ENCODE measurements at regions not wholly inside any gene's neighbourhood (a gene's known extent, or its start where the extent isn't known, plus 50 kb on each side); places are given as distances from the start of the nearest gene placed in this dataset.
"Not testable (repeated sequence)": the region's sequence is repeated elsewhere in the genome, so short reads cannot be mapped to it uniquely, and the experiment has no call there.

- BruUV-seq (replicated peaks) = no TSS peak
- H3K27me3 ChIP-seq (ENCODE audit: insufficient read depth, low read length) = no peaks in the 10 kb centered on the region
- no peak overlapping the region for H3K4me3 ChIP-seq (replicated peaks in 1 of 2; ENCODE audit: low read depth in 1 of 2, low read length in 2 of 2)
- ChIA-PET POLR2A (no interaction called here), CTCF (no interaction called here), RAD21 (ENCODE audit: low non-redundant PET in 1 of 2, low total read pairs in 2 of 2, uncharacterized antibody in 2 of 2, unreplicated experiment in 2 of 2) (no interaction called here)
- ATAC-seq (no peak), DNase-seq (ENCODE audit: low read depth, low spot score) (no peak)
- intact Hi-C loops (cut with micrococcal nuclease) = no loop called here
- no peaks in the 10 kb centered on the region for H3K36me3 ChIP-seq (ENCODE audit: control insufficient read depth in 1 of 2, insufficient read depth in 2 of 2, low read length in 2 of 2)
- no peak for TF ChIP-seq YY1 (IDR thresholded peaks at IDR 0.05; ENCODE audit: extremely low read depth, insufficient replicate concordance, low read depth, low read length)
- H2AFZ ChIP-seq (ENCODE audit: low read depth, low read length, poor library complexity, severe bottlenecking) = no peak overlapping the region
- H3K79me2 ChIP-seq (ENCODE audit: insufficient read depth, low read length) = no peaks in the 10 kb centered on the region
- H3K4me2 ChIP-seq (ENCODE audit: low read length) = no peak overlapping the region
- no peaks in the 10 kb centered on the region for H4K20me1 ChIP-seq (ENCODE audit: insufficient read depth)
- H3K27ac ChIP-seq (ENCODE audit: low read depth, low read length) = no peak overlapping the region
- no peak overlapping the region for H3K9ac ChIP-seq (ENCODE audit: low read length)
- H3K9me3 ChIP-seq (ENCODE audit: control insufficient read depth in 1 of 2, insufficient read depth in 1 of 2, low read depth in 1 of 2, low read length in 2 of 2) = no peaks in the 10 kb centered on the region
- H3K4me1 ChIP-seq (ENCODE audit: control insufficient read depth in 1 of 2, insufficient read depth in 2 of 2, low read length in 2 of 2) = no peaks in the 10 kb centered on the region
- no peaks in the 10 kb centered on the region; the same call in 1 of the 2 replicates for H3K9me2 ChIP-seq (ENCODE audit: insufficient read depth)
Observed at GRCh38 chr5:104859437-104859836, 1296.8 kb upstream of the NUDT12 start.

GRCh38 chr5:104852099-104852498 is 1289.5 kb upstream of the NUDT12 start:
- H3K27me3 ChIP-seq (ENCODE audit: insufficient read depth, low read length); H2AFZ ChIP-seq (ENCODE audit: low read depth, low read length, poor library complexity, severe bottlenecking); H3K79me2 ChIP-seq (ENCODE audit: insufficient read depth, low read length); CTCF ChIA-PET; H3K36me3 ChIP-seq (ENCODE audit: control insufficient read depth in 1 of 2, insufficient read depth in 2 of 2, low read length in 2 of 2); H3K4me1 ChIP-seq (ENCODE audit: control insufficient read depth in 1 of 2, insufficient read depth in 2 of 2, low read length in 2 of 2); RAD21 ChIA-PET (ENCODE audit: low non-redundant PET in 1 of 2, low total read pairs in 2 of 2, uncharacterized antibody in 2 of 2, unreplicated experiment in 2 of 2); H3K9me2 ChIP-seq (ENCODE audit: insufficient read depth); H3K4me3 ChIP-seq (replicated peaks in 1 of 2; ENCODE audit: low read depth in 1 of 2, low read length in 2 of 2); ATAC-seq; H3K9ac ChIP-seq (ENCODE audit: low read length); BruUV-seq (replicated peaks); H4K20me1 ChIP-seq (ENCODE audit: insufficient read depth); H3K4me2 ChIP-seq (ENCODE audit: low read length); intact Hi-C loops (cut with micrococcal nuclease); H3K27ac ChIP-seq (ENCODE audit: low read depth, low read length); DNase-seq (ENCODE audit: low read depth, low spot score); POLR2A ChIA-PET; H3K9me3 ChIP-seq (ENCODE audit: control insufficient read depth in 1 of 2, insufficient read depth in 1 of 2, low read depth in 1 of 2, low read length in 2 of 2): not testable (repeated sequence)

- Histone ChIP-seq H3K9me2 (ENCODE audit: insufficient read depth) (no peaks in the 10 kb centered on the region), H3K4me1 (ENCODE audit: control insufficient read depth in 1 of 2, insufficient read depth in 2 of 2, low read length in 2 of 2) (no peaks in the 10 kb centered on the region), H2AFZ (ENCODE audit: low read depth, low read length, poor library complexity, severe bottlenecking) (no peak overlapping the region), H3K4me2 (ENCODE audit: low read length) (no peak overlapping the region), H4K20me1 (ENCODE audit: insufficient read depth) (no peaks in the 10 kb centered on the region), H3K27ac (ENCODE audit: low read depth, low read length) (no peak overlapping the region), H3K79me2 (ENCODE audit: insufficient read depth, low read length) (no peaks in the 10 kb centered on the region), H3K9me3 (ENCODE audit: control insufficient read depth in 1 of 2, insufficient read depth in 1 of 2, low read depth in 1 of 2, low read length in 2 of 2) (no peaks in the 10 kb centered on the region), H3K36me3 (ENCODE audit: control insufficient read depth in 1 of 2, insufficient read depth in 2 of 2, low read length in 2 of 2) (no peaks in the 10 kb centered on the region), H3K27me3 (ENCODE audit: insufficient read depth, low read length) (no peaks in the 10 kb centered on the region), H3K4me3 (replicated peaks in 1 of 2; ENCODE audit: low read depth in 1 of 2, low read length in 2 of 2) (no peak overlapping the region), H3K9ac (ENCODE audit: low read length) (no peak overlapping the region)
- intact Hi-C loops (cut with micrococcal nuclease) = no loop called here
- TF ChIP-seq JUND (IDR thresholded peaks at IDR 0.05) (no peak), SRF (IDR thresholded peaks at IDR 0.05; ENCODE audit: low read depth) (no peak)
- DNase-seq (ENCODE audit: low read depth, low spot score) (no peak), ATAC-seq (no peak)
- ChIA-PET RAD21 (ENCODE audit: low non-redundant PET in 1 of 2, low total read pairs in 2 of 2, uncharacterized antibody in 2 of 2, unreplicated experiment in 2 of 2) (no interaction called here), CTCF (no interaction called here), POLR2A (no interaction called here)
- BruUV-seq (replicated peaks) = no TSS peak
Observed at GRCh38 chr5:104845541-104845940, 1283.0 kb upstream of the NUDT12 start.

Data from HCT116 (cell line).